ENCODE measurements at regions not wholly inside any gene's neighbourhood (a gene's known extent, or its start where the extent isn't known, plus 50 kb on each side); places are given as distances from the start of the nearest gene placed in this dataset.

DNA sequence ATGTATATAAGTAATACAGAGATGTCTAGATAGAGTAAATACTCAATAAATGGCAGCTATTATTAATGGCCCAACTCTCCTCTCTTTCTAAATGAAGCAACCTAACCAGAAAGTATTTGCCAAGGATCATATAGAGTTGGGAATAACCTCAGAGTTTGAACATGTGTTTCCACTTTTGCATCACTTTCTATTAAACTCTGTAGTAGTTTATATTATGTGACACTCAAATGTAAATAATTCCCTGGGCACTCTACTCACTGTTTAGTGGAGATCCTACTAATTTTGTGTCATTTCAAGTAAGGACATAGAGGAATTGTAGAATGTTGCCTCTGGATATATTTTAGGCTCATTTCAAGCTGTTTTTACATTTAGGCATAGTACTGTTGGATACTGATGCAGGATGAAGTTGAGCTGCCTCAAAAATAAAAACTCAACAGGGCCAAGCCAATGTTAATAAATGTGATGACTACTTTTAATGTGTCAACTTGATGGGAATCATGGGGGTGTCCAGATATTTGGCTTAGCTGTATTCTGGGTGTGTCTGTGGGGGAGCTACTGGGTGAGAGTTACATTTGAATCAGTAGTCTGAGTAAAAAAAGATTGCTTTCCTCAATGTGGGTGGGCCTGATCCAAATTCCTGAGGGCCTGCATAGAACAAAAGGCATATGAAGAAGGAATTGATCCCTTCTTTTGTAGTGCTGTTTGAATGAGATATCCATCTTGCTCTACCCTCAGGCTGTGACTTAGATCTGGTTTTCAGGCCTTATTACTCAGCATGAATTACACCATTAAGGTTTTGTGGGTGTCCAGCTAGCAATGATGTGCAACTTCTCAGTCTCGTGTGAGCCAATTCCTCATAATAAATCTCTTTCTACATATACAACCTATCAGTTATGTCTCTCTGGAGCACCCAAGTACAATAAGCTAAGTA is 1368.2 kb downstream of the STIM2 start (continued):
- TF ChIP-seq CUX1 (IDR thresholded peaks at IDR 0.05; ENCODE audit: insufficient replicate concordance, low read depth, low read length), result no peak
- TF ChIP-seq, protein P1, sequence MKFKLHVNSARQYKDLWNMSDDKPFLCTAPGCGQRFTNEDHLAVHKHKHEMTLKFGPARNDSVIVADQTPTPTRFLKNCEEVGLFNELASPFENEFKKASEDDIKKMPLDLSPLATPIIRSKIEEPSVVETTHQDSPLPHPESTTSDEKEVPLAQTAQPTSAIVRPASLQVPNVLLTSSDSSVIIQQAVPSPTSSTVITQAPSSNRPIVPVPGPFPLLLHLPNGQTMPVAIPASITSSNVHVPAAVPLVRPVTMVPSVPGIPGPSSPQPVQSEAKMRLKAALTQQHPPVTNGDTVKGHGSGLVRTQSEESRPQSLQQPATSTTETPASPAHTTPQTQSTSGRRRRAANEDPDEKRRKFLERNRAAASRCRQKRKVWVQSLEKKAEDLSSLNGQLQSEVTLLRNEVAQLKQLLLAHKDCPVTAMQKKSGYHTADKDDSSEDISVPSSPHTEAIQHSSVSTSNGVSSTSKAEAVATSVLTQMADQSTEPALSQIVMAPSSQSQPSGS (IDR thresholded peaks at IDR 0.05; ENCODE audit: low read length), result no peak
- TF ChIP-seq MTA2 (IDR thresholded peaks at IDR 0.05; ENCODE audit: low read depth), result no peak
- TF ChIP-seq SMC3 (IDR thresholded peaks at IDR 0.05; ENCODE audit: borderline replicate concordance, low read length), result no peak
- TF ChIP-seq, protein P2, sequence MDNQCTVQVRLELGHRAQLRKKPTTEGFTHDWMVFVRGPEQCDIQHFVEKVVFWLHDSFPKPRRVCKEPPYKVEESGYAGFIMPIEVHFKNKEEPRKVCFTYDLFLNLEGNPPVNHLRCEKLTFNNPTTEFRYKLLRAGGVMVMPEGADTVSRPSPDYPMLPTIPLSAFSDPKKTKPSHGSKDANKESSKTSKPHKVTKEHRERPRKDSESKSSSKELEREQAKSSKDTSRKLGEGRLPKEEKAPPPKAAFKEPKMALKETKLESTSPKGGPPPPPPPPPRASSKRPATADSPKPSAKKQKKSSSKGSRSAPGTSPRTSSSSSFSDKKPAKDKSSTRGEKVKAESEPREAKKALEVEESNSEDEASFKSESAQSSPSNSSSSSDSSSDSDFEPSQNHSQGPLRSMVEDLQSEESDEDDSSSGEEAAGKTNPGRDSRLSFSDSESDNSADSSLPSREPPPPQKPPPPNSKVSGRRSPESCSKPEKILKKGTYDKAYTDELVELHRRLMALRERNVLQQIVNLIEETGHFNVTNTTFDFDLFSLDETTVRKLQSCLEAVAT (IDR thresholded peaks at IDR 0.05), result no peak
- TF ChIP-seq ZZZ3 (IDR thresholded peaks at IDR 0.05; ENCODE audit: control insufficient read depth, insufficient read length, low read depth), result no peak

Data from GM12878 (cell line).